ENCODE measurements at regions not wholly inside any gene's neighbourhood (a gene's known extent, or its start where the extent isn't known, plus 50 kb on each side); places are given as distances from the start of the nearest gene placed in this dataset.

DNA sequence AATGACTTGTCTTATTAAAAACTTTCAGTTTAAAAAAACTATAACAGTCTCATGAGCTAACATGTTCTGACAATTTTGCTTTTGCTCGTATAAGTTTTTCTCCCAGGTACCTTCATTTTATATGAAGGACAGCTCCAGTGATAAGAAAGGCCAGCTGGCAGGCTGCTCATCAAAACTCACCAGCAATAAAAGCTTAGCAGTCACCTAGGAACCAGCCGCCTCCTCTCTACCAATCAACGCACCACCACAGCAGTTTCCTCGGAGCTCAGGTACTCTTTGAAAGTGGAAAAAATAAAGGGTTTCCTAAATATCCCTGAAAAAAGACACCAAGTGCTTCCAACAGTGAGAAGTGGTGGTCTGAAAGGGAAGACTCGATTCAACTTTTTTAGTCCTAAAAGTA, 100.9 kb upstream of the CCDC150 start:
- no peak for TF ChIP-seq POLR2A (IDR thresholded peaks at IDR 0.05)
- TF ChIP-seq, protein P1, sequence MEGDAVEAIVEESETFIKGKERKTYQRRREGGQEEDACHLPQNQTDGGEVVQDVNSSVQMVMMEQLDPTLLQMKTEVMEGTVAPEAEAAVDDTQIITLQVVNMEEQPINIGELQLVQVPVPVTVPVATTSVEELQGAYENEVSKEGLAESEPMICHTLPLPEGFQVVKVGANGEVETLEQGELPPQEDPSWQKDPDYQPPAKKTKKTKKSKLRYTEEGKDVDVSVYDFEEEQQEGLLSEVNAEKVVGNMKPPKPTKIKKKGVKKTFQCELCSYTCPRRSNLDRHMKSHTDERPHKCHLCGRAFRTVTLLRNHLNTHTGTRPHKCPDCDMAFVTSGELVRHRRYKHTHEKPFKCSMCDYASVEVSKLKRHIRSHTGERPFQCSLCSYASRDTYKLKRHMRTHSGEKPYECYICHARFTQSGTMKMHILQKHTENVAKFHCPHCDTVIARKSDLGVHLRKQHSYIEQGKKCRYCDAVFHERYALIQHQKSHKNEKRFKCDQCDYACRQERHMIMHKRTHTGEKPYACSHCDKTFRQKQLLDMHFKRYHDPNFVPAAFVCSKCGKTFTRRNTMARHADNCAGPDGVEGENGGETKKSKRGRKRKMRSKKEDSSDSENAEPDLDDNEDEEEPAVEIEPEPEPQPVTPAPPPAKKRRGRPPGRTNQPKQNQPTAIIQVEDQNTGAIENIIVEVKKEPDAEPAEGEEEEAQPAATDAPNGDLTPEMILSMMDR (IDR thresholded peaks at IDR 0.05) = no peak

All from ovary (tissue), 3 donors.